CD4-positive, alpha-beta T cell treated with Interferon gamma for 1 hour (primary cell): ENCODE measurements at regions not wholly inside any gene's neighbourhood (a gene's known extent, or its start where the extent isn't known, plus 50 kb on each side); places are given as distances from the start of the nearest gene placed in this dataset.

Source experiments
- DNase-seq: peaks from one replicate; pipeline ENCODE4 v3.0.0-alpha.2; 2020

DNA sequence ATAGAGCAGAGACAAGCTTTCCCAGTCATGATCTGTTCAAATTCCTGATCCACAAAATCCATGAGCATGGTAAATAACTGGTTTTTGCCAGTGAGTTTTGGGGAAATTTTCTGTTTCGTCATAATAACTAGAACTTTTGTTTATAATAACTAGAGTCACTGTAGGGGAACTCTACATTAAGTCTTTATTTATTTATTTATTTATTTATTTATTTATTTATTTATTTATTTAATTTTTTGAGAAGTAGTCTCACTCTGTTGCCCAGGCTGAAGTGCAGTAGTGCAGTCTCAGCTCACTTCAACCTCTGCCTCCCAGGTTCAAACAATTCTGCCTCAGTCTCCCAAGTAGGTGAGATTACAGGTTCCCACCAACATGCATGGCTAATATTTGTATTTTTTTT lies 1106.8 kb downstream of the AMY1C start:
- no peak for DNase-seq

DNA sequence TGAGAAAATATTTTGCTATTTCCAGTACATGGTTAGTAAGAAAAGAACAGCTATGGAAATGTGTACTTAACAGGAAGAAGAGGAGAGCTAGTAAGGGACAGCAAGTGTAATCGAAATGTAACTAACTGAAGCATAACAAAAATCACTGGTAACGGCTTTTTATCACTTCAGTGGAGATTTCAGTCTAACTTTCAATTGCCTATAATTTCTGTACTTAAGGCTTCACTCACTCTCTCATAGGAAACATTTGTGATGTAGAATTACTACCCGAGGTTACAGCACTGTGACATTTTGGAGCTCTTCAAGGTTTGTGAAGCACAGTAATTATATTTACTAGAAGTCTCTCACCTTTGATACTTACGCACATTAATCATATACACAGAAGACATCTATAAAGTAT lies 1119.1 kb downstream of the AMY1C start:
- DNase-seq, result no peak

GRCh38 chr1:104874044-104874443 lies 1124.3 kb downstream of the AMY1C start:
- DNase-seq, result no peak

GRCh38 chr1:104878203-104878909 lies 1128.7 kb downstream of the AMY1C start:
- DNase-seq, result no peak

DNA sequence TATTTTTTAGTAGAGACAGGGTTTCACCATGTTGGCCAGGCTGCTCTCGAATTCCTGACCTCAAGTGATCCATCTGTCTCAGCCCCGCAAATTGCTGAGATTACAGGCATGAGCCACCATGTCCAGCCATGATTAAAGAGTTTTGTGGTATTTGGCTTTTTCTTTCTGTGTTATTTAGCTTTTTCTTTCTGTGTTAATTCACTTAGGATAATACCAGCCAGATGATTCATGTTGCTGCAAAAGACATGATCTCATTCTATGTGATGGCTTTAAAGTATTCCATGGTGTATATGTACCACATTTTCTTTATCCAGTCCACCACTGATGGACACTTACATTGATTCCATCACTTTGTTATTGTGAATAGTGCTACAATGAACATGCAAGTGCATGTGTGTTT lies 1135.2 kb downstream of the AMY1C start:
- no peak for DNase-seq

DNA sequence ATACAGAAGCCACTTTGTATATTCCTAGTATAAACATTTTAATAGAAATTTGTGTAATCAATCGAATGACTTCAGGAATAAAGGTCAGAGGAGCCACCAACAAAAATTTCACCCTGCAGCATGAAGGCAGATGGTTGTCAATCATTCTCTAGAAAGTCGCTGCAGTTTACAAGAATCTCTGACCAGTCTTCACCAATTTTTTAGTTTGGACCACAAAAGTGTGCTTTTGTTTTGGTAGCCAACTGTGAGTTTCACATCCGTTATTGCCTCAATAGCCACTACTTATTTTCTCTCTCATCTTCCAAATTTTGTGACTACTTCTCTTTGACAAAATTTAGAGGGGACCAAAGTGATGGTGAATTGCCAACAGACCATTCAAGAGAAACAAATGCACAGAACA lies 1155.6 kb downstream of the AMY1C start:
- DNase-seq, result no peak

DNA sequence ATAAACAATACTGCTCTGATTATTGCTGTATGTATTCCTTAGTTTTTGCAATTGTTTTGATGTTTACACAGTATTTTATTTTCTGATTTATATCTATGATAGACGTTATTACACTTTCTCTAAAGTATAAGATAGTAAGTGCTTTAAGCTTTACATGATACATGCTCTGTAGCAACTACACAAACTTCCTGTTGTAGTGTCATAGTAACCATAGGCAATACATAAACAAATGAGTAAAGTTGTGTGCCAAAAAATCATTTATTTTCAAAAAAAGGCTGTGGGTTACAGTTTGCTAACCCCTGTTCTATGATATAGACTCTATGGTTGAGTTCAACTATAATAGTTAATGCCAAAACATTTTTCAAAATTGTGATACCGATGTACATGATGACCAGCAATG lies 1156.4 kb downstream of the AMY1C start:
- no peak for DNase-seq

DNA sequence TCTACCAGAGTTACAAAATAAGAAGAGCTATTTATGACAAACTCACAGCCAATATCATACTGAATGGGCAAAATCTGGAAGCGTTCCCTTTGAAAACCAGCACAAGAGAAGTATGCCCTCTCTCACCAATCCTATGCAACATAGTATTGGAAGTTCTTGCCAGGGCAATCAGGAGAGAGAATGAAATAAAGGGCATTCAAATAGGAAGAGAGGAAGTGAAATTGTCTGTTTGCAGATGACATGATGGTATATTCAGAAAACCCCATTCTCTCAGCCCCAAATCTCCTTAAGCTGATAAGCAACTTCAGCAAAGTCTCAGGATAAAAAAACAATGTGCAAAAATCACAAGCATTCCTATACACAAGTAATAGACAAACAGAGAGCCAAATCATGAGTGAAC lies 1169.5 kb downstream of the AMY1C start:
- no peak for DNase-seq

- no peak for DNase-seq
Observed at GRCh38 chr1:104921525-104921924, 1171.8 kb downstream of the AMY1C start.

DNA sequence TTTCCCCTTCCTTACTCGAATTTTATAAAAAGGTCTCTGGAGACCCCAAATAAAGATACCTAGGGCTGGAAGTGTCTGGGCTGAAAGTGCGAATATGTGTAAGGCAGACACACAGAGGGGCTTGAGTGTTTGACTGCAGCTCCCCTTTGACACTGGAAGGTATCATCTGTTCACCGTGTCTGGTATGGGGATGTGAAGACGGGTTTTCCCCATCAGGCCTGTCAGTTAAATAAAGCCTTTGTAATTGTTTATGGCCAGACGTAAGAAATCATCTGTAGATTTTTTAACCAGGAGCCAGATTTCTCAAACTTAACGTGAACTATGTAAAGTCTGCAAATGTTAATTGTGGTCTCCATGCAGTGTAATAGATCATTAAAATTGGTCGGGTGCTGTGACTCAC lies 1173.4 kb downstream of the AMY1C start:
- DNase-seq, result no peak

GRCh38 chr1:104929280-104929679 lies 1179.6 kb downstream of the AMY1C start:
- DNase-seq, result no peak

DNA sequence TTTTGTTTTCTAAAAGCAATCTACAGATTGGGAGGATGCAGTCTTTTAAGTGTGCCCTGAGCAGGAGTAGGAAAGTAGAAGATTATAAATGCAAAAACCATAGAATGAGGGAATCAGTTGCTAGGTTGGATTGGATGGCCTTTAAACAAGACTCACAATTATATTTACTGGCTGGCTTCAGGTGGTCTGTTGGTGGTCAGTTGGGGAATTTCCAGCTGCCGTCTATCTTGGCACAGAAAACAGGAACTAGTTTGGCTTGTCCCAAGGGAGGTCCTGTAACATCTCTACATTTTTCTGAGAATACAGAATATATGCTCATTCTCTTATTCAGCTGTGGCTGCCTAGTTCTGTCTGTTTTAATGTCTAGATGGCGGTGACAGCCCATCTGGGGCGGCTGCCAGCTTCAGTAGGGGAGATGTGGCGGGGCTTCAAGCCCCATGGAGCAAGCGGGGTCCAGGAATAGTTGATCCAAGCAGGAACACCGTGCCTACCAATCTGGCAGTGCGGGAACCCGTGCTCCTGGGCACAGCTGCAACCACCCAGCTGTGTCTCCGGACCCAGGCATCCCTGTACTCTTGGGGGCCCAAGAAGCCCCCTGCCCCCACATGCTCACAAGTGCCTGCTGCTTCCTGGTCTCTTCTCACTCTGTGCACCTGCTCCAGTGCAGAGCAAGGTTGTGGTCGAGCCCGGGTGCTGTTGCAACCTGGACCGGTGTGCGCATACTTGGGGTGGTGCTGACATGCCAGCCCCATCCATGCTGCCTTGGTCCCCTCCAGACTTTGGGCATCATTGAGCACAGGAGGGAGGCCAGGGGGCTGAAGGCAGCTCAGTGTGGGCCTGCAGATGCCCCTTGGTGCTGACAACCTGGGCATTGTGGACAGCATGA lies 1182.6 kb downstream of the AMY1C start:
- no peak for DNase-seq

GRCh38 chr1:104932949-104933679 lies 1183.4 kb downstream of the AMY1C start:
- DNase-seq, result no peak

- DNase-seq, result no peak
Observed at GRCh38 chr1:104933846-104934245, 1184.1 kb downstream of the AMY1C start.

GRCh38 chr1:104945406-104945805 lies 1195.7 kb downstream of the AMY1C start:
- DNase-seq, result no peak

- DNase-seq, result no peak
Observed at GRCh38 chr1:104946558-104947210, 1197.0 kb downstream of the AMY1C start.

DNA sequence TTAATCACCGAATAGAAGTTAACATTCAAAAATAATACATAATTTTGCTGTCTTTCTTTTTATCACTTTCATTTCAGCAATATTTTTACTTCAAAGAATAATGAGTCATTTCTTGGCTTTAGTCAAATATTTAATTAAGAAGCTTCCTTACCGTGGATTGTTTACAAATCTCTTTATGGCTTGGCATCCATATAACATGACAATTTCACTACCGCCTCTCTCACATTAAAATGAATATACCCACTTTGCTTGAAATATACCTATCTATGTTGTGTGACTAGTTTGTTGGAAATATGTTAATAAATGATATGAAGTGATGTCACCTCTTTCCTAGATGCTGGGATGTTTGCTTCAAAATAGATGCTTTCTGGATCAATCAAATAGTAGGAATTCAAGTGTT lies 1203.9 kb downstream of the AMY1C start:
- DNase-seq, result no peak

GRCh38 chr1:104973516-104973915 lies 1223.8 kb downstream of the AMY1C start:
- DNase-seq, result no peak

DNA sequence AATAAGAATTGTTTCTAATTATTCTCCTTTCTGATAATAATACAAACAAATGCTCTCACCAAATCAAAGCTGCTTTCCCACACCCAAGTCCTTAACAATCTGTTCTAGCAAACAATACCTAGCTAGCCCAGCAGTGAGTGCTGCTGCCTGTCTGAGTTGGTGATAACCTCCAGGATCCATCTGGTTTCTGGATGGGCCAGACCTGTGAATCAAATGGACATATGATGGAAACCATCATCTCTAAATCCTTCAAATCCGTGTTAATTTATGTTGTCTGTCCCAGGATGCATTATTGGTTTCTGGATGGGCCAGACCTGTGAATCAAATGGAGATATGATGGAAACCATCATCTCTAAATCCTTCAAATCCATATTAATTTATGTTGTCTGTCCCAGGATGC lies 1230.0 kb downstream of the AMY1C start:
- DNase-seq, result no peak

- no peak for DNase-seq
Observed at GRCh38 chr1:104987210-104987609, 1237.5 kb downstream of the AMY1C start.

DNA sequence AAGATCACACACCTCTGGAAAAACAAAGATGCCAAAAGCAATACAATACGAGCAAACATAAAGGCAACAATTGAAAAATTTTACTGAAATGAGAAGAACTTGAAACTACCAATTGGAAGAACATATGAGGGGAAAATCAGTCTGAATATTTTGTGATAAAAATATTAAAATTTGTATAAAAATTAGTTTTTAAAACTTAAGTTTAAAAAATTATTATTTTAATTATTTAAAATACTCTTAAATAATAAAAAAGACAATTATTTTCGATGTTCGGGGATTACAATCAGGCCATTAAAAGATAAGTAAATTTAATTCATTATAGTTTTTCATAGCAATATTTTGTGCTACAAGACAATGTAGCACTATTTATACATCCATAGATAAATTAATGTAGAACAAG lies 1239.3 kb downstream of the AMY1C start:
- DNase-seq, result no peak

DNA sequence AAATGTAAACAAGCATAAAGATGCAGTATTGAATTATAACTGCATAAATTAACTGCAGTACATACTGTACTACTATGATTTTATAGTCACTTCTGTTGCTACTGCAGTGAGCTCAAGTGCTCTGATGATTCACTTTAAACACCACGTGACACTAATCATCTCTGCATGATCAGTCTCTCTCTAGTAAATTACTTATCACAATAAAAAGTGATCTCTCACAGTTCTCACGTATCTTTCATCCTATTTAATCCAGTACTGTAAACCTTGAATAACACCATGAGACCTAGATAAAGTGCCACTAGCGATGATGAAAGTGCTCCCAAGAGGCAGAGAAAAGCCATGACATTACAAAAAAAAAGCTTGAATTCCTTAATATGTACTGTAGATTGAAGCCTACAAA lies 1242.0 kb downstream of the AMY1C start:
- no peak for DNase-seq

- no peak for DNase-seq
Observed at GRCh38 chr1:105000793-105001192, 1251.1 kb downstream of the AMY1C start.
